GM21717 (cell line): ENCODE measurements at regions not wholly inside any gene's neighbourhood (a gene's known extent, or its start where the extent isn't known, plus 50 kb on each side); places are given as distances from the start of the nearest gene placed in this dataset.

Source experiments
- ATAC-seq: cut with Tn5 transposase; IDR thresholded peaks from one replicate; pipeline ENCODE4 v1.9.1; 2021; ENCODE audit warnings: mild to moderate bottlenecking, moderate library complexity; ENCODE audit not compliant: unreplicated experiment

DNA sequence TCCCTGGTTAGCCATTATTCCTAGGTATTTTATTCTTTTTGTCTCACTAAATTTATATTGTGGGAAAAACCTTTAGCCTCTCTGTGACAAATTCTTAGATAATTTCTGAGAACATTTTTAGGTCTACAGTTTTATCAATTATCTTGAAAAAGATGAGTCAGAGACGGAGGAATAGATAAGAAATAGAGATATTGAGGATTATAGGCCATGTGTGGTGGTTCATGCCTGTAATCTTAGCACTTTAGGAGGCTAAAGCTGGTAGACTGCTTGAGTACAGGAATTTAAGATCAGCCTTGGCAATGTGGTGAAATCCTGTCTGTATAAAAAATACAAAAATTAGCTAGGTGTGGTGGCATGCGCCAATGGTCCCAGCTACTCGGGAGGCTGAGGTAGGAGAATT, 960.2 kb downstream of the SQOR start:
- ATAC-seq, result no peak

DNA sequence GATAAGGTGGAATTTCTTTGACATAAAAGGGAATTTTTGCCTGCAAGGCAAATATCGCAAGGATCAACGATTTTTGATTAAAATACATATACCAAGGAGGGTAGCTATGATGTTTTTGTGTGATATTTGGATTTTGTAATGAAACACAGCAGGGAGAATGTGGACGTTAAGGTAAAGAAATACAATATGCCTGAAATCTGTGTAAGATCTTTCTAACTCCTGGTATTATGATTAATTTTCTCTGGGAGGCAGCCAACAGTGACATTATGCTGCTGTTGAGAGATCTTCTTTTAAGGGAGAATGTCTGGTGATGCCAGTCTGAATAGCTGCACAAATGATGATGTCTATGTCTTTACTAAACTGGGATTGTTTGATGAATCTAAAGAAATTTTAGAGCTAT, 972.2 kb downstream of the SQOR start:
- no peak for ATAC-seq

DNA sequence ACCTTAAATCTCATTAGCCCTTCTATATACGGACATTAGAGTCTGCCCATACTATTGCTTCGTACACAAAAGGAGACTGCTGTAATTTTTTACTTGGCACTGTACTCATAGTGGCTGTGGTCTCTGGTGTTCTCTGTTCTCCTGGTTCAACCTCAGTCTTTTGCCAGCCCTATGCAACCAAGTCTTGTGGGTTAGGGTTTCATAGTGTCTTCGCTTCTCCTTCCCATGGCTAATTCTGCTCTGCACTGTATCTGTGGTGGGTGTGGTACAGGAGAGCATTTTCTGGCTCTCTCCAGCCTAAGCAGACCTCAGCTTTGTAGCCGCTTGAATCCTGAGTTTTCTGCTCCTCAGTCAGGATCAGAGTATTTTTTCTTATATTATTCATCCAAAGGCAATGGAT, 981.2 kb downstream of the SQOR start:
- ATAC-seq, result no peak

DNA sequence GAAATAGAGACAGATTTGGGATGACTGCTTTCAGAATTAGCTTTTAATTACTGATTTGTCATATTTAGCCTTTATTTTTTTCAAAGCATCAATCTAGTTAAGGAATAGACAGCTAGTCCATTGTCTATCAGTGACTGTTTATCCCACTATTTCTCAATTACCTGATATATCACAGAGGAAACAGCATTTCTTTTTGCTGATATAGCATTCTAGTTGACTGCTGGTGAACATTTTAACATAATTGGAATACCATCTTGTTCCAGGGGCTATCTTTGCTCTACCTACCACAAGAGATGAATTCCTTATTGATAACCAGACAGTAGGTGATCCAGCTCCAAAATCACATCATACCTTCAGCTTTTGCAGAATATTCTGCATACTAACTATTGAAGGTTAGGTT, 982.7 kb downstream of the SQOR start:
- ATAC-seq, result no peak

DNA sequence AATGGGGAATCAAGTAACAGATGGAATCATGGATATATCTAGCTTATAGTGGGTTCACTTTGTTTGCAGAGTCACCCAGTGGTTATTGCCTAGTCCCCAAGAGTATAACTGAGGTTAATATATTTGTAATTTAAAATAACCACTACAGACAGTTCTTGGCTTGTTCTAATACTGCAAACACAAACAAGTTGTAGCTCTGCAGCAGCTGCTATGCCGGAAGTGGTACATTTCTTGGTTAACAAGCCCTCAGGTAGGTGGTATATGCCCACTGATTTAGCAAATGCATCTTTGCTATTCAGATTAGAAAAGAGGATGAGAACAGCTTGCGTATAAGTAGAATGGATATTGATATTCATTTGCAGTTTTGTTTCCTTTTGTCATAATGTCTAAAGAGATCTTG, 984.2 kb downstream of the SQOR start:
- ATAC-seq, result no peak

DNA sequence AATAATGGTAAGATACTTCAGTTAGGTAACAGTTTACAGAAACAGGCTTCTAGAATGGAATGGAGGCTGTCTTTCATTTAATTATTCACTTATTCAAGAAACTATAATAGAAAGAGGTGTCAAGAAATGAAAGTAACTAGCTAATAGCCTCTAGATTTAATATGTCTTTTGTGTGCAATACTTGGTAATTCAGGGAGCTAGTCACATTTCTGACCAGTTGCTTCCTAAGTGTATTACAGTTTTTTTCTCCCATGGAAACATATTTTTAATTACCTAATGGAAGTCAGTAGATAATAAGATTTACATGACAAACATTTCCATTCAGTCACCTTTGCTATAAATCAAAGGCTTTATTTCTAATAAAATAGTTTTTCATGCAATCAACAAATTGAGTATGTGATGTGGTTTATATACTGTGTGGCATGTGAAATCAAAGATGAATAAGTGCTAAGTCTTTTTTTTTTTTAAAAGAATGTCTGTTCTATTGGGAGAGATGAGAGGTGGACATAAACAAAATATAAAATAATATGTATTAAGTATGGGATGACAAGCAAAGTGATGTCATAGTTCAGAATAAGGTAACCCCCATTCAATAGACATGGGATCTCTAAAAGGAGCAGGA, 985.7 kb downstream of the SQOR start:
- ATAC-seq, result no peak

DNA sequence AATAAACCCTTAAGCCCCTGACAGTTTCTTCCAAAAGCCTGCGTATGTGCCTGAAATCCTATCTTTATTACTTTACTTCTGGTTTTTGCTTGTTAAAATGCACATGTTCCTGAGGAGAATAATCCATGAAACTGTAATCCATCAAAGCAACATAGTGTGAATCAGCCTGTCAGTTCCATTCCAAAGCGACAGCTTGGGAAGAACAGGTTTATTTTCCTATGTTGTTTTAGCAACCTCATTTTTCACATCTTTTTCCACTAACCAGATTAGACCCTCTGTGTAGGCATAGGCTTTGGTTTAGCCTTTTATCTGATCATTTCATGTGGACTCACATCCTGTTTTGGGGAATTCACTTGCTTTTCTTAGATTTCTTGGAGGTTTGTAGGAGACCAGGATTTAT, 988.0 kb downstream of the SQOR start:
- no peak for ATAC-seq

DNA sequence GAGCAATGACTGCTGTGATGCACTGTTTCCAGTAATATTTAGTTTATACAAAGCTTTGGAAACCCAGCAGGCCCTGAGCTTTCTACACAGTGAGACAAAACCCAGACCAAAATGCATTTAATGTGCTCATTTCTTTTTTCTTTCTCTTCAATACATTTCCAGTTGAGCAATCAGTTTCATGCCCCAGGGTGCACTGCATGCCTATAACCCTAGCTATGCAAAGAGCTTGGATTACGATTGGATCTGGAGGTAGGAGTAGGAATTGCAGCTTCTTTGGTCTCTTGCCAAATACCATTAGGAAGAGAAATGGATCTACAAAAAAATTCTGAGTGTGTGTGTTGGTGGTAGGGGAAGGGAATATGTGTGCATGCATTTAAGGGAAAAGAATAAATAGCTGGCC, 1001.4 kb downstream of the SQOR start:
- ATAC-seq, result no peak

DNA sequence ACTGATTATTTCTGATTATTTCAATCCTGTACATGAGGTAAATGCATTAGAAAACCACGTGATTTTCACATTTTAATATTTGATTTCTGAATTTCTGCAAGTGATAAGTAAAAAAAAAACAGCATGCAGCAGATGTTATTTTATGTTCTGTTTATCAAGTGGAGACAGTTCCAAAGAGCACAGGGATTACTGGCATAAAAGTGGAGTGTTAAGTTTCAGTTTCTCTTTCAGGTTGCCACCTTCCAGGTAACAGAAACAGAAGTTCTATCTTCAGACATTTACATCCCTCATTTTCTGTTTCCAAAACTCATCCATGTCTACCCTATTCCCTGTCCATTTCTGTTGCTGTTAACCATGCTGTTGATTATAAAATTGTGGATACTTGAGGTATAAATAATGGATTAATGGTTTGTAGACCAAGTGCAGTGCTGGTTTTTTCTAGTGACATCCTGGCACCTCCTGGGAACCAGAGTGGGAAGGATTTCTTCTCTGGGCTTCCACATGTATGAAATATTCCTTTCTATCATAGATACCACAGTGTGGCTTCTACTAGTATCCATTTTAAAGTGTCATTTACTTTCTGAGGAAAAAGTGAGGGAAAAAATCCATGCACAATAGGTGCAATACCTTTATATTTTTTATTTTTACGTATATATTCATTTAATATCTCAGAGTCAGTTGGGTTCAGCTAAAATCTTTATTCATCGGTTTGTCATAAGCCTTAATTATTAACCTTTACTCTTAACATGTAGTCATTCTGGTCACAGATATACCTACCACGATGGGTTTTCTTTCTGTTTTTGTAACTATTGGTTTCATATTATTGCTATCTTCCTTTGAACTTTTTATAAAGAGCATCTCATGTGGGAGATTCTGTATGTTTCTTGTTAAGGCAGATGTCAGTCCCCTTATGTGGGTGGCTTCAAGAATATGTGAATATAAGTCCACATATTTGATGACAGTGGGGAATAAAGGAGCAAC, 1010.0 kb downstream of the SQOR start:
- ATAC-seq, result no peak

DNA sequence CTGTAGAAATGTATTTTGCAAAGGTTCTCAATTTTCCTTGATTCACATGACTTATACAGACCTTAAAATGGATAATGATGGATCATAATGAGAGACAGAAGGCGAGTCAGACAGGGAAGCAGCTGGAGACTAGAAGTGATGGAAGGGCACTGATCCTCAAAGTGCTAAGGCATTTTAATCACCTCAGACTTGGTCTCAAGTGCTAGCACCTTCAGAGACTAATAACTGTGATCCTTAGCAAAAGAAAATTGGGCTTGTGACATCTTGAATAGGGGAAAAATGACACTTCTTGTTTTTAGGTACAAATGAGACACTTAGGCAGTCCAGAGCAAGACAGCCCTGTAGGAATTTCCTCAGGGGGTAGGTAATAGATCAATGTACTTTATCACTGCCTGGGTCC, 1011.7 kb downstream of the SQOR start:
- no peak for ATAC-seq

DNA sequence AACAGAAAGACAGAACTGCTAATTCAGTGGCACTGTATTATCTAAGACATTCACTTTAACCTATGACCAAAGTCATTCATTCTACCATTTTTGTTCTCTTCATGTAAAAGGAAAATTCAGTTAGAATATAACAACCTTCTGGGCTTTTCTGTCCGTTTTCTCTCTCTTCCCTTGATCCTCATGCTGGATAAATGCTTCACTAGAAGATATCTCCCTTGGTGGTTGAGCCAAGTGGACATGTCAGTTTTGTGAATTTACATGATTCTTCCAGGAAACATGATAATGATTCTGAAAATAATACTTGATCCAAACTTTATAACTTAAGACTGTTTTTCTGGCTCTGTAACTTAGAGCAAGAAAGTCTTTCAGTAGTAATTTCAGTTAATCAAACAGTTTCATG, 1012.2 kb downstream of the SQOR start:
- no peak for ATAC-seq

DNA sequence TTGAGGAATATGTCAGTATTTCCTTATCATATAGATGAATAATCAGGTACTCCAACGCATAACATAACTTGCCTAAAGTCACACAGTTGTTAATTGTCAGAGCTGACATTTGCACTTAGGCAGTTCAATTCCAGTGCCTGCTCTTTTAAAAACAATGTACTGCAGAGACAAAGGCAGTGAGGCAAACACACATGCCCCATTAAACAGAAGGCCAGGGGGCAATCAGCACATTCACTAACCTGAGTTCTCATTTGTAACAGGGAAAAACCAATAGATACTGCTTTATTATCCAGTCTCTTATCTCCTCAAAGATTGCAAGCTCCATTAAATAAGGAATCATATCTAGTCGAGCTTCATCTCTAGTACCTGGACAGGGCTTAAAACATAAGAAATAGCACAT, 1017.4 kb downstream of the SQOR start:
- no peak for ATAC-seq

DNA sequence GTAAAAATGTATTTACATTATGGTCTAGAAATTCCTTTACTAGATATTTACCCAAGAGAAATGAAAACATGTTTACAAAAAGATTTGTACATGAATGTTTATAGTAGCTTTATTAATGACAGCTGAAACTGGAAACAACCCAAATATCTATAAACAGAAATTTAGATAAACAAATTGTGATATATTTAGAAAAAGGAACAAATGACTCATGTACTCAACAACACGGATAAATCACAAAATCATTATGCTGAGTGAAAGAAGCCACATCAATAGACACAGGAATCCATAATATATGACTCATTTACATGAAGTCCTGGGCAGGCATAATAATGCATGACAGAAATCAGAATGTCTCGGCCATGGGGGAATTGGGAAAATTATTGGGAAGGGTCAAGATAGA, 1020.2 kb downstream of the SQOR start:
- ATAC-seq, result no peak

DNA sequence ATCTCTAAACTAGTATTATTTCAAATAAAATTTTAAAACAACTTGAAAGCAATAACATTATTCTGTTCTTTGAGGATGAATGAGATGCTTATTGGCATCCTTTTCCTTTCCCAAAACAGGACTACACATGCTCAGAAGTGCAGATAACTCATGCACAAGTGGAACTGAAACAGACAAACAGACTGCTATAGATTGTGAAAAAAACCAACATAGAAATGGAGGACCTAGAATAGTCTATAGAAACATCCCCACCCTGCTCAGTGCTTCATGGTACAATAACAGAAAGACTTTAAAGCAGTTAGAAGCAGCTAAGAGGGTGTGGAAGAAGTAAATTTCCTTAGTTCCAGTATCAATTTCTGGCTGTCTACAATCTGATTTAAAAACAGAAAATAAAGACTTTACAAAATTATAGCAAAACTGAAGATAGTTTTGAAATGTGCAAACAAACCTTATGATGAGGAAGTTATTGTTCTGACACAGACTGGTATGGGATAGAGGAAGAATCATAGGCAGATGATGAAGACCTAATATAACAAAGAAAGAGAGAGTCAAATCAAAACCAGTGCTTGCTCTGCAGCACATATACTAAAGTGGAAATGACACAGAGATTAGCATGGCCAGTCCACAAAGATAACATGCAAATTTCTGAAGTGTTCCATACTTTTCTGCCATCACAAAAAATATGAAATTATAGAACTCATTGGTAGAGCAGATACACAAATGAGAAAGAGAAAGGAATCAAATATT, 1025.4 kb downstream of the SQOR start:
- ATAC-seq, result no peak

DNA sequence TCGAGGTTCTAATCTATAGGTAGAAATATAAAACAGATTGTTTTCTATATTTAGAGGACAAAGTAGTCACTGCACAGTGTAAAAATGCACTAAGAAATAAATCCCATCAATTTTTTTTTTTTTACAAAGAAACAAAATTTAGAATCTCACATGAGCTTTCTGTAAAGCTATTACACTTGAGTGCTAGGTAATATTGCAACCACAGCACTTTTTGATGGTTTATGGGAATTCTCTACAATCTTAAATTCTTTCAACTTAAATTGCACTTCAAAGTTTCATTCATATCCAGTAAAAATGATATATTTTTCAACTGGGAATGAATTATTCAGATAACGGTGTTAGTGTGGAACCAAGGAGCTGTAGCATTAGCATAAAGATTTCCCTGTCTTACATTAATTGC, 1035.4 kb downstream of the SQOR start:
- no peak for ATAC-seq

DNA sequence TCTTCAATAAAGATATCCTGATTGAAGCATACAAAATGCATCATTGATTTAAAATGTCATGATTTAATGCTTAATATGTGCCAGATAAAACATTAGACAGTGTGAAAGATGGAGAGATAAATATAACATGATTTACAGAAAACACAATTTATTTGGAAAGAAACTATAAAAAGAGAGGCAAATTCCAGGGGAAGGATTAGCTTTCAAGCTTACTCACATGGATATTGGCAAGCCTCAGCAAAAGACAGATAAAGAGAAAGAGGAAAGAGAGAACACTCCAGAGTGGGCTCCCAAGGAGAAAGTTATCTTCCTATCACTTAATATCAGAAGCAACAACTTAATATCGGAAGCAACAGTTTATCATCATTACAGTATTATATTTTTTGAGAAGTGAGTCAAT, 1036.5 kb downstream of the SQOR start:
- no peak for ATAC-seq

DNA sequence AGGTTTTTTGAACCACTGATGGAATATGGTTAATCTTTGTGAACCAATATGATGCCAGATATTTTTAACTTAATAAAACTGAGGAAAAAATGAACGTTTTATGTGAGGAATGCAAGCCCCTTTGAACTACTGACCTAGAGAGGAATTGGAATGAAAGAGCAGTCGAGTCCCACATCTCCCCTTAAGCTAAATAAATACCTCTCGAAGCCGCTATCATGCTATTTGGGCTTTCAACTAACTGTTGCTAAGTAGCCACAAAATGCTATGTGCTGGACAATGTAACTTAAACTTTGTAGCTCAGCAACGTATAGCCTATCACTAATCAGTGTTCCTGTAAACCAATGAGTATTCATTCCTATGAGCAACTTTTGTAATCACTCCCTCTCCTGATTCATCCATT, 1037.2 kb downstream of the SQOR start:
- no peak for ATAC-seq

DNA sequence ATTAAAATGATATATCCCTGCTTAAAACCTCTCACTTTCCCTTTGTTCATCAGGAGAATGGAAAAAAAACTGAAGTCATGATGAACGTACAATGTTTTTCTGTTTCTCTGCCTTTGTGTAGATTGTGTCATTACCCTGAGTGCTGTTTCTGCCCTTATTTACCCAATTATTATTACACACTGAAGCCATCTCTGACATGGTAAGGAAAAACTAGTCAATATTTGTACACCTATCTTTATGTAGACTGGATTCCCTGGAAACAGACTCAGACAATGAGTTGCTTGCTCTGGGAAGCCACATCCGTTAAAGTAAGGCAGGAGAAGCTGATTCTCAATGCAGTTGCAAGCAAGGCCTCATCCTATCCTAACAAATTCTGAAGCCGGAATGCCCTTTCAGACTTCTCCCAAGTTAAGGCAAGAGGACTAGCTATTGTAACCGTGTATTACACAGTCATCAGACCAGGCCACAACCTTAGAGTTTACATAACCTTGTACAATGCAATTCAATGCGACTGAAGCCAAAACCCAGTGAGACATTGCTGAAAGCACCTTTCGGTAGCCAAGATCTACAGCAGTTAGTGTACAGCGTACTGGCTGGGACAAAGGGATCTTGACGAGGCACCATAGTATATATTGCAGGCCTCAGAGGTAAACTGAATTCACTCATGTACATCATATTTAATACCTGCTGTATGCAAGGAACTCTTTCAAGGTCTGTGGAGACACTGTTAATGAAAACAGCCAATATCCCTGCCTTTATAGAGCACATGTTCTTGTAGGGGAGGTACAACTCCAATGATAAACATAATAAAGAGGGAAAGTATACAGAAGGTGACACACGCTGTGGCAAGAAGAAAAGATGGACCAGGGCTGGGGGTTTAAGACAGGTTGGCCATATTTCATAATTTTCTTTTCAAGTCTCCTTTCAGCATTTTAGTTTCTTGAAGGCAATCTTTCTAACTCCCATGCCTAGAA, 1040.8 kb upstream of the SEMA6D start:
- no peak for ATAC-seq

DNA sequence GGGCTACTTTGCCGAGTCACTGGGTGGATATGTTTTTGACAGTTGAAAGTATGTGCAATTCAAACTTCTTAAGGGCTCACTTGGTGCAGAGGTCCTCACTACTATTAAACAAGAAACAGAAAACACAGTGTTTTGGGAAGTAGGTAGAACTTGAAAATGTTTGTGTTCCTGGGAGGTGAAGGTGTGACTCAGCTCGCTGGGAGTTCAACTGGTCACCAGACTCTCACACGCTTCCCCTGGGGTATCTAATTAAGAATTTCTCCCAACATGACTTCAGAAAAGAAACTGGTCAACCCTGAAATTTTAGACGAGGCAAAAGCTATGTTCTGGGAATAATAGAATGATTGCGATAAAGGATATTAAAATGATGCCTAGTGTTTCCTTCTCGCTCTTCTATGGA, 1039.8 kb upstream of the SEMA6D start:
- ATAC-seq, result no peak

DNA sequence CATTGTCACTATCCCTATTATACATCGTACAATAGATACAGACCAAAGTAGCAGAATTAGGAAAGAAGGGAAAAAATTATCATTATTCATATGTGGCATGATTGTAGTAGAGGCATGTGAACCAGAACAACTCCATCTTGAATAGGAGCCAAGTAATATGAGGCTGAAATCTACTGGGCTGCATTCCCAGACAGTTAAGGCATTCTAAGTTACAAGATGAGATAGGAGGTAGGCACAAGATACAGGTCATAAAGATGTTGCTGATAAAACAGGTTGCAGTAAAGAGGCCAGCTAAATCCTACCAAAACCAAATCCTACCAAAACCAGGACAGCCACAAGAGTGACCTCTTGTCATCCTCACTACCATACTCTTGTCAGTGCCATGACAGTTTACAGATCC, 1035.4 kb upstream of the SEMA6D start:
- ATAC-seq, result no peak
